HepG2 (cell line): ENCODE measurements at regions not wholly inside any gene's neighbourhood (a gene's known extent, or its start where the extent isn't known, plus 50 kb on each side); places are given as distances from the start of the nearest gene placed in this dataset.

Experiments used
- ASH2L ChIP-seq: fragments of 300-600, 200-600 bp; sonication (generic); IDR thresholded peaks from 2 replicates; pipeline ENCODE4 v1.7.0; 2017; ENCODE audit warnings: low read depth, mild to moderate bottlenecking, moderate library complexity, mixed read lengths, low read length; ENCODE audit not compliant: insufficient read length
- ATF5 ChIP-seq: sonication (generic); formaldehyde crosslinking; IDR thresholded peaks from 2 replicates; pipeline ENCODE4 v1.4.0; 2020; ENCODE audit warnings: mild to moderate bottlenecking, low read depth, missing genetic modification reagents
- ERF ChIP-seq: IDR thresholded peaks from 2 replicates; pipeline ENCODE4 v1.6.1; 2018; ENCODE audit warnings: missing biosample characterization, missing genetic modification reagents
- IRX3 ChIP-seq: sonication (generic); formaldehyde crosslinking; IDR thresholded peaks from 2 replicates; pipeline ENCODE4 v1.8.1; 2023; ENCODE audit warnings: mild to moderate bottlenecking, low read depth, missing genetic modification reagents, borderline replicate concordance
- KMT2A ChIP-seq: sonication (generic); formaldehyde crosslinking; IDR thresholded peaks from 2 replicates; pipeline ENCODE4 v1.4.0; 2020; ENCODE audit warnings: missing genetic modification reagents
- MIXL1 ChIP-seq: IDR thresholded peaks from 2 replicates; pipeline ENCODE4 v1.6.1; 2016
- NFIB ChIP-seq: sonication (generic); formaldehyde crosslinking; IDR thresholded peaks from 2 replicates; pipeline ENCODE4 v1.9.0; 2021; ENCODE audit warnings: missing genetic modification reagents, mild to moderate bottlenecking, borderline replicate concordance
- NR2F2 ChIP-seq: IDR thresholded peaks from 2 replicates; pipeline ENCODE4 v1.6.1; 2012; ENCODE audit warnings: low read depth, inconsistent platforms, borderline replicate concordance
- PHB2 ChIP-seq: fragments of 450-650 bp; IDR thresholded peaks from 2 replicates; pipeline ENCODE4 v1.6.1; 2018; ENCODE audit not compliant: partially characterized antibody
- SMARCC2 ChIP-seq: fragments of 450-650 bp; IDR thresholded peaks from 2 replicates; pipeline ENCODE4 v1.6.1; 2017; ENCODE audit warnings: antibody characterized with exemption, mild to moderate bottlenecking
- ZBTB26 ChIP-seq: IDR thresholded peaks from 2 replicates; pipeline ENCODE4 v1.6.1; 2016; ENCODE audit warnings: missing compliant biosample characterization, missing genetic modification reagents, borderline replicate concordance
- ZMAT5 ChIP-seq: sonication (generic); formaldehyde crosslinking; IDR thresholded peaks from 2 replicates; pipeline ENCODE4 v1.5.0; 2020; ENCODE audit warnings: mild to moderate bottlenecking, low read depth, missing genetic modification reagents, borderline replicate concordance
- ZNF616 ChIP-seq: sonication (generic); formaldehyde crosslinking; IDR thresholded peaks from 2 replicates; pipeline ENCODE4 v1.5.0; 2020; ENCODE audit warnings: low read depth, mild to moderate bottlenecking, missing genetic modification reagents
- ZNF670 ChIP-seq: sonication (generic); formaldehyde crosslinking; IDR thresholded peaks from 2 replicates; pipeline ENCODE4 v1.8.0; 2022; ENCODE audit warnings: mild to moderate bottlenecking, missing genetic modification reagents, borderline replicate concordance
- TF ChIP-seq, protein P1 (sequence below): sonication (generic); formaldehyde crosslinking; IDR thresholded peaks from 2 replicates; pipeline ENCODE4 v1.5.1; 2020; ENCODE audit warnings: missing genetic modification reagents, mild to moderate bottlenecking, borderline replicate concordance
- TF ChIP-seq, protein P2 (sequence below), 2 experiments: IDR thresholded peaks; 2 replicates each; pipeline ENCODE4 v1.6.1; 2011 to 2012; ENCODE audit warnings: low read length in 2 of 2, borderline replicate concordance in 1 of 2, low read depth in 1 of 2, mild to moderate bottlenecking in 1 of 2, moderate library complexity in 1 of 2
- TF ChIP-seq, protein P3 (sequence below): sonication (generic); formaldehyde crosslinking; conservative IDR thresholded peaks from 2 replicates; pipeline ENCODE4 v1.4.0; 2020; ENCODE audit warnings: missing genetic modification reagents
- TF ChIP-seq, protein P4 (sequence below): sonication (generic); formaldehyde crosslinking; IDR thresholded peaks from 2 replicates; pipeline ENCODE4 v1.4.0; 2020; ENCODE audit warnings: missing genetic modification reagents, borderline replicate concordance

GRCh38 chr6:63452125-63452524 lies 120.2 kb upstream of the LOC128125822 start (continued):
- TF ChIP-seq, protein P1, sequence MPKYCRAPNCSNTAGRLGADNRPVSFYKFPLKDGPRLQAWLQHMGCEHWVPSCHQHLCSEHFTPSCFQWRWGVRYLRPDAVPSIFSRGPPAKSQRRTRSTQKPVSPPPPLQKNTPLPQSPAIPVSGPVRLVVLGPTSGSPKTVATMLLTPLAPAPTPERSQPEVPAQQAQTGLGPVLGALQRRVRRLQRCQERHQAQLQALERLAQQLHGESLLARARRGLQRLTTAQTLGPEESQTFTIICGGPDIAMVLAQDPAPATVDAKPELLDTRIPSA (CRISPR knock-in tag): no peak
- TF ChIP-seq ZNF616 (CRISPR knock-in tag) (no peak), ZMAT5 (no peak), NFIB (CRISPR knock-in tag) (no peak), ZNF670 (CRISPR knock-in tag) (no peak), IRX3 (CRISPR knock-in tag) (no peak), PHB2 (no peak), MIXL1 (peak; percentile 48; the same call in 1 of the 2 replicates), SMARCC2 (0 out of 2 replicates have a peak, but pooled peaks have one; percentile 50), KMT2A (CRISPR knock-in tag) (peak; percentile 78), ERF (CRISPR knock-in tag) (peak; percentile 73; the same call in 1 of the 2 replicates), ASH2L (peak; percentile 36), NR2F2 (peak; percentile 60; the same call in 1 of the 2 replicates), ATF5 (no peak), ZBTB26 (peak; percentile 90)
- TF ChIP-seq, protein P2, sequence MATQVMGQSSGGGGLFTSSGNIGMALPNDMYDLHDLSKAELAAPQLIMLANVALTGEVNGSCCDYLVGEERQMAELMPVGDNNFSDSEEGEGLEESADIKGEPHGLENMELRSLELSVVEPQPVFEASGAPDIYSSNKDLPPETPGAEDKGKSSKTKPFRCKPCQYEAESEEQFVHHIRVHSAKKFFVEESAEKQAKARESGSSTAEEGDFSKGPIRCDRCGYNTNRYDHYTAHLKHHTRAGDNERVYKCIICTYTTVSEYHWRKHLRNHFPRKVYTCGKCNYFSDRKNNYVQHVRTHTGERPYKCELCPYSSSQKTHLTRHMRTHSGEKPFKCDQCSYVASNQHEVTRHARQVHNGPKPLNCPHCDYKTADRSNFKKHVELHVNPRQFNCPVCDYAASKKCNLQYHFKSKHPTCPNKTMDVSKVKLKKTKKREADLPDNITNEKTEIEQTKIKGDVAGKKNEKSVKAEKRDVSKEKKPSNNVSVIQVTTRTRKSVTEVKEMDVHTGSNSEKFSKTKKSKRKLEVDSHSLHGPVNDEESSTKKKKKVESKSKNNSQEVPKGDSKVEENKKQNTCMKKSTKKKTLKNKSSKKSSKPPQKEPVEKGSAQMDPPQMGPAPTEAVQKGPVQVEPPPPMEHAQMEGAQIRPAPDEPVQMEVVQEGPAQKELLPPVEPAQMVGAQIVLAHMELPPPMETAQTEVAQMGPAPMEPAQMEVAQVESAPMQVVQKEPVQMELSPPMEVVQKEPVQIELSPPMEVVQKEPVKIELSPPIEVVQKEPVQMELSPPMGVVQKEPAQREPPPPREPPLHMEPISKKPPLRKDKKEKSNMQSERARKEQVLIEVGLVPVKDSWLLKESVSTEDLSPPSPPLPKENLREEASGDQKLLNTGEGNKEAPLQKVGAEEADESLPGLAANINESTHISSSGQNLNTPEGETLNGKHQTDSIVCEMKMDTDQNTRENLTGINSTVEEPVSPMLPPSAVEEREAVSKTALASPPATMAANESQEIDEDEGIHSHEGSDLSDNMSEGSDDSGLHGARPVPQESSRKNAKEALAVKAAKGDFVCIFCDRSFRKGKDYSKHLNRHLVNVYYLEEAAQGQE (IDR thresholded peaks at IDR 0.05; ENCODE audit: borderline replicate concordance in 1 of 2, low read depth in 1 of 2, low read length in 2 of 2): peak in 1 of 2 experiments; percentile 70; a peak in 1 of 4 replicates
- TF ChIP-seq, protein P3, sequence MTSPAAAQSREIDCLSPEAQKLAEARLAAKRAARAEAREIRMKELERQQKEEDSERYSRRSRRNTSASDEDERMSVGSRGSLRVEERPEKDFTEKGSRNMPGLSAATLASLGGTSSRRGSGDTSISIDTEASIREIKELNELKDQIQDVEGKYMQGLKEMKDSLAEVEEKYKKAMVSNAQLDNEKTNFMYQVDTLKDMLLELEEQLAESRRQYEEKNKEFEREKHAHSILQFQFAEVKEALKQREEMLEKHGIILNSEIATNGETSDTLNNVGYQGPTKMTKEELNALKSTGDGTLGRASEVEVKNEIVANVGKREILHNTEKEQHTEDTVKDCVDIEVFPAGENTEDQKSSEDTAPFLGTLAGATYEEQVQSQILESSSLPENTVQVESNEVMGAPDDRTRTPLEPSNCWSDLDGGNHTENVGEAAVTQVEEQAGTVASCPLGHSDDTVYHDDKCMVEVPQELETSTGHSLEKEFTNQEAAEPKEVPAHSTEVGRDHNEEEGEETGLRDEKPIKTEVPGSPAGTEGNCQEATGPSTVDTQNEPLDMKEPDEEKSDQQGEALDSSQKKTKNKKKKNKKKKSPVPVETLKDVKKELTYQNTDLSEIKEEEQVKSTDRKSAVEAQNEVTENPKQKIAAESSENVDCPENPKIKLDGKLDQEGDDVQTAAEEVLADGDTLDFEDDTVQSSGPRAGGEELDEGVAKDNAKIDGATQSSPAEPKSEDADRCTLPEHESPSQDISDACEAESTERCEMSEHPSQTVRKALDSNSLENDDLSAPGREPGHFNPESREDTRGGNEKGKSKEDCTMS: no peak
- TF ChIP-seq, protein P4, sequence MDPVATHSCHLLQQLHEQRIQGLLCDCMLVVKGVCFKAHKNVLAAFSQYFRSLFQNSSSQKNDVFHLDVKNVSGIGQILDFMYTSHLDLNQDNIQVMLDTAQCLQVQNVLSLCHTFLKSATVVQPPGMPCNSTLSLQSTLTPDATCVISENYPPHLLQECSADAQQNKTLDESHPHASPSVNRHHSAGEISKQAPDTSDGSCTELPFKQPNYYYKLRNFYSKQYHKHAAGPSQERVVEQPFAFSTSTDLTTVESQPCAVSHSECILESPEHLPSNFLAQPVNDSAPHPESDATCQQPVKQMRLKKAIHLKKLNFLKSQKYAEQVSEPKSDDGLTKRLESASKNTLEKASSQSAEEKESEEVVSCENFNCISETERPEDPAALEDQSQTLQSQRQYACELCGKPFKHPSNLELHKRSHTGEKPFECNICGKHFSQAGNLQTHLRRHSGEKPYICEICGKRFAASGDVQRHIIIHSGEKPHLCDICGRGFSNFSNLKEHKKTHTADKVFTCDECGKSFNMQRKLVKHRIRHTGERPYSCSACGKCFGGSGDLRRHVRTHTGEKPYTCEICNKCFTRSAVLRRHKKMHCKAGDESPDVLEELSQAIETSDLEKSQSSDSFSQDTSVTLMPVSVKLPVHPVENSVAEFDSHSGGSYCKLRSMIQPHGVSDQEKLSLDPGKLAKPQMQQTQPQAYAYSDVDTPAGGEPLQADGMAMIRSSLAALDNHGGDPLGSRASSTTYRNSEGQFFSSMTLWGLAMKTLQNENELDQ (CRISPR knock-in tag): no peak
